Thyroid gland (tissue), 4 donors: ENCODE measurements at regions not wholly inside any gene's neighbourhood (a gene's known extent, or its start where the extent isn't known, plus 50 kb on each side); places are given as distances from the start of the nearest gene placed in this dataset.

Experiments
- POLR2A ChIP-seq, 2 donors: fragments of 450-650 bp; IDR thresholded peaks; one replicate each; pipeline ENCODE4 v1.6.1; 2017; ENCODE audit warnings: antibody characterized with exemption in 2 of 2, mild to moderate bottlenecking in 2 of 2, moderate library complexity in 1 of 2
- TF ChIP-seq, protein P1 (sequence below), 6 experiments: fragments of 200-600 bp in 3 of 6; fragments of 450-650 bp in 3 of 6; sonication (generic) in 3 of 6; IDR thresholded peaks; one replicate each; pipeline ENCODE4 v1.5.1; 2016 to 2019; ENCODE audit warnings: antibody characterized with exemption in 6 of 6, mild to moderate bottlenecking in 2 of 6, inconsistent platforms in 1 of 6, moderate library complexity in 1 of 6

- TF ChIP-seq POLR2A (IDR thresholded peaks at IDR 0.05) = no peak
- TF ChIP-seq, protein P1, sequence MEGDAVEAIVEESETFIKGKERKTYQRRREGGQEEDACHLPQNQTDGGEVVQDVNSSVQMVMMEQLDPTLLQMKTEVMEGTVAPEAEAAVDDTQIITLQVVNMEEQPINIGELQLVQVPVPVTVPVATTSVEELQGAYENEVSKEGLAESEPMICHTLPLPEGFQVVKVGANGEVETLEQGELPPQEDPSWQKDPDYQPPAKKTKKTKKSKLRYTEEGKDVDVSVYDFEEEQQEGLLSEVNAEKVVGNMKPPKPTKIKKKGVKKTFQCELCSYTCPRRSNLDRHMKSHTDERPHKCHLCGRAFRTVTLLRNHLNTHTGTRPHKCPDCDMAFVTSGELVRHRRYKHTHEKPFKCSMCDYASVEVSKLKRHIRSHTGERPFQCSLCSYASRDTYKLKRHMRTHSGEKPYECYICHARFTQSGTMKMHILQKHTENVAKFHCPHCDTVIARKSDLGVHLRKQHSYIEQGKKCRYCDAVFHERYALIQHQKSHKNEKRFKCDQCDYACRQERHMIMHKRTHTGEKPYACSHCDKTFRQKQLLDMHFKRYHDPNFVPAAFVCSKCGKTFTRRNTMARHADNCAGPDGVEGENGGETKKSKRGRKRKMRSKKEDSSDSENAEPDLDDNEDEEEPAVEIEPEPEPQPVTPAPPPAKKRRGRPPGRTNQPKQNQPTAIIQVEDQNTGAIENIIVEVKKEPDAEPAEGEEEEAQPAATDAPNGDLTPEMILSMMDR (IDR thresholded peaks at IDR 0.05) = no peak
Observed at GRCh38 chr15:26113296-26113695, 250.2 kb upstream of the ATP10A start.
